ENCODE measurements at regions not wholly inside any gene's neighbourhood (a gene's known extent, or its start where the extent isn't known, plus 50 kb on each side); places are given as distances from the start of the nearest gene placed in this dataset.

DNA sequence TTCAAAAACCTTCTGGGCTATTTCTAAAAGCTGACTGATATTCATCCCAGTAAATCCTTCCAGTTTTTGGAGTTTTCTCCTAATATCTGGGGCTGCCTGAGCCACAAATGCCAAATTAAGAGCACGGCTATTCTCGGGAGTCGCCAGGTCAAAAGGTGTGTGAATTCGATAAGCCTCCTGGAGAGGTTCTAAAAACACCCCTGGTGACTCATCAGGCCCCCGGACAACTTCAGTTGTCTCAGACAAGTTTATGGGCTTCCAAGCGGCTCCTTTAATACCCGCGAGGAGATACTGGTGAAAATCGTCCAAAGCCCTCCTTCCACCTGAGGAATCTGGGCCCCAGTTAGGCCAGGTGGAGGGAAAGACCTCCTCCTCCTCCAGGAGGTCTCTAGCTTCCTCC lies 677.1 kb downstream of the TMEM121 start:
- Histone ChIP-seq H3K9ac (ENCODE audit: insufficient read depth, low read length) (no peak overlapping the region), H3K27ac (ENCODE audit: insufficient read depth, low read length) (no peak overlapping the region), H3K4me1 (ENCODE audit: control insufficient read depth, extremely low read depth, insufficient read depth, low read length) (no peaks in the 10 kb centered on the region), H2AFZ (ENCODE audit: low read length) (no peak overlapping the region), H3K36me3 (ENCODE audit: control insufficient read depth, insufficient read depth, low read length) (no peaks in the 10 kb centered on the region), H3K27me3 (ENCODE audit: control insufficient read depth, insufficient read depth, low read length) (no peaks in the 10 kb centered on the region), H3K4me3 (replicated peaks in 1 of 4; ENCODE audit: control extremely low read depth in 1 of 4, insufficient read depth in 1 of 4, low read depth in 3 of 4, low read length in 4 of 4) (no peak overlapping the region), H4K20me1 (ENCODE audit: control insufficient read depth, extremely low read depth, insufficient read depth, low read length) (no peaks in the 10 kb centered on the region), H3K9me3 (ENCODE audit: control insufficient read depth, insufficient read depth, low read depth, low read length) (no peaks in the 10 kb centered on the region), H3K4me2 (ENCODE audit: extremely low read depth, insufficient read depth, low read length) (no peak overlapping the region), H3K79me2 (ENCODE audit: control insufficient read depth, insufficient read depth, low read length) (no peaks in the 10 kb centered on the region)
- no peak for TF ChIP-seq EZH2 (IDR thresholded peaks at IDR 0.05; ENCODE audit: low read length, missing control alignments)
- TF ChIP-seq, protein P1, sequence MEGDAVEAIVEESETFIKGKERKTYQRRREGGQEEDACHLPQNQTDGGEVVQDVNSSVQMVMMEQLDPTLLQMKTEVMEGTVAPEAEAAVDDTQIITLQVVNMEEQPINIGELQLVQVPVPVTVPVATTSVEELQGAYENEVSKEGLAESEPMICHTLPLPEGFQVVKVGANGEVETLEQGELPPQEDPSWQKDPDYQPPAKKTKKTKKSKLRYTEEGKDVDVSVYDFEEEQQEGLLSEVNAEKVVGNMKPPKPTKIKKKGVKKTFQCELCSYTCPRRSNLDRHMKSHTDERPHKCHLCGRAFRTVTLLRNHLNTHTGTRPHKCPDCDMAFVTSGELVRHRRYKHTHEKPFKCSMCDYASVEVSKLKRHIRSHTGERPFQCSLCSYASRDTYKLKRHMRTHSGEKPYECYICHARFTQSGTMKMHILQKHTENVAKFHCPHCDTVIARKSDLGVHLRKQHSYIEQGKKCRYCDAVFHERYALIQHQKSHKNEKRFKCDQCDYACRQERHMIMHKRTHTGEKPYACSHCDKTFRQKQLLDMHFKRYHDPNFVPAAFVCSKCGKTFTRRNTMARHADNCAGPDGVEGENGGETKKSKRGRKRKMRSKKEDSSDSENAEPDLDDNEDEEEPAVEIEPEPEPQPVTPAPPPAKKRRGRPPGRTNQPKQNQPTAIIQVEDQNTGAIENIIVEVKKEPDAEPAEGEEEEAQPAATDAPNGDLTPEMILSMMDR (conservative IDR thresholded peaks at IDR 0.05 in 1 of 2, IDR thresholded peaks at IDR 0.05 in 1 of 2; ENCODE audit: low read depth in 1 of 2, low read length in 2 of 2): no peak
- no peak for DNase-seq (ENCODE audit: low read depth in 2 of 2)

GRCh38 chr14:106204063-106204462 lies 677.7 kb downstream of the TMEM121 start:
- DNase-seq (ENCODE audit: low read depth in 2 of 2): no peak
- Histone ChIP-seq H3K36me3 (ENCODE audit: control insufficient read depth, insufficient read depth, low read length) (no peaks in the 10 kb centered on the region), H3K9ac (ENCODE audit: insufficient read depth, low read length) (no peak overlapping the region), H4K20me1 (ENCODE audit: control insufficient read depth, extremely low read depth, insufficient read depth, low read length) (no peaks in the 10 kb centered on the region), H3K4me1 (ENCODE audit: control insufficient read depth, extremely low read depth, insufficient read depth, low read length) (no peaks in the 10 kb centered on the region), H2AFZ (ENCODE audit: low read length) (no peak overlapping the region), H3K27me3 (ENCODE audit: control insufficient read depth, insufficient read depth, low read length) (no peaks in the 10 kb centered on the region), H3K9me3 (ENCODE audit: control insufficient read depth, insufficient read depth, low read depth, low read length) (no peaks in the 10 kb centered on the region), H3K4me3 (replicated peaks in 1 of 4; ENCODE audit: control extremely low read depth in 1 of 4, insufficient read depth in 1 of 4, low read depth in 3 of 4, low read length in 4 of 4) (no peak overlapping the region), H3K79me2 (ENCODE audit: control insufficient read depth, insufficient read depth, low read length) (no peaks in the 10 kb centered on the region), H3K4me2 (ENCODE audit: extremely low read depth, insufficient read depth, low read length) (no peak overlapping the region), H3K27ac (ENCODE audit: insufficient read depth, low read length) (no peak overlapping the region)
- TF ChIP-seq, protein P1 (conservative IDR thresholded peaks at IDR 0.05 in 1 of 2, IDR thresholded peaks at IDR 0.05 in 1 of 2; ENCODE audit: low read depth in 1 of 2, low read length in 2 of 2): no peak

GRCh38 chr14:106207316-106207715 lies 680.9 kb downstream of the TMEM121 start:
- Histone ChIP-seq H3K9me3 (ENCODE audit: control insufficient read depth, insufficient read depth, low read depth, low read length) (no peaks in the 10 kb centered on the region), H3K27me3 (ENCODE audit: control insufficient read depth, insufficient read depth, low read length) (no peaks in the 10 kb centered on the region), H3K4me2 (ENCODE audit: extremely low read depth, insufficient read depth, low read length) (no peak overlapping the region), H3K4me1 (ENCODE audit: control insufficient read depth, extremely low read depth, insufficient read depth, low read length) (no peaks in the 10 kb centered on the region), H3K9ac (ENCODE audit: insufficient read depth, low read length) (no peak overlapping the region), H4K20me1 (ENCODE audit: control insufficient read depth, extremely low read depth, insufficient read depth, low read length) (no peaks in the 10 kb centered on the region), H3K36me3 (ENCODE audit: control insufficient read depth, insufficient read depth, low read length) (no peaks in the 10 kb centered on the region), H3K79me2 (ENCODE audit: control insufficient read depth, insufficient read depth, low read length) (no peaks in the 10 kb centered on the region), H2AFZ (ENCODE audit: low read length) (no peak overlapping the region), H3K4me3 (replicated peaks in 1 of 4; ENCODE audit: control extremely low read depth in 1 of 4, insufficient read depth in 1 of 4, low read depth in 3 of 4, low read length in 4 of 4) (no peak overlapping the region), H3K27ac (ENCODE audit: insufficient read depth, low read length) (no peak overlapping the region)
- TF ChIP-seq, protein P1 (conservative IDR thresholded peaks at IDR 0.05 in 1 of 2, IDR thresholded peaks at IDR 0.05 in 1 of 2; ENCODE audit: low read depth in 1 of 2, low read length in 2 of 2): no peak
- DNase-seq (ENCODE audit: low read depth in 2 of 2): no peak
